Parathyroid adenoma (tissue), 2 donors: ENCODE measurements at regions not wholly inside any gene's neighbourhood (a gene's known extent, or its start where the extent isn't known, plus 50 kb on each side); places are given as distances from the start of the nearest gene placed in this dataset.

Experiments used
- H2AFZ ChIP-seq: fragments of 300-600 bp; sonication (generic); one replicate; pipeline ENCODE4 v1.7.0; 2017; ENCODE audit warnings: antibody characterized with exemption, mild to moderate bottlenecking
- H3K27ac ChIP-seq: fragments of 300-600 bp; sonication (generic); one replicate; pipeline ENCODE4 v1.7.0; 2017
- H3K27me3 ChIP-seq: fragments of 300-600 bp; sonication (generic); one replicate; pipeline ENCODE4 v1.7.0; 2017; ENCODE audit warnings: low read length; ENCODE audit not compliant: control insufficient read depth, insufficient read depth
- H3K36me3 ChIP-seq: fragments of 300-600 bp; sonication (generic); one replicate; pipeline ENCODE4 v1.7.0; 2017; ENCODE audit warnings: low read length; ENCODE audit not compliant: control insufficient read depth, insufficient read depth
- H3K4me1 ChIP-seq: fragments of 300-600 bp; sonication (generic); one replicate; pipeline ENCODE4 v1.7.0; 2017; ENCODE audit warnings: control low read depth
- H3K4me2 ChIP-seq: fragments of 300-600 bp; sonication (generic); one replicate; pipeline ENCODE4 v1.7.0; 2017; ENCODE audit warnings: low read length
- H3K4me3 ChIP-seq: fragments of 300-600 bp; sonication (generic); one replicate; pipeline ENCODE4 v1.7.0; 2017; ENCODE audit warnings: low read depth, low read length
- H3K79me2 ChIP-seq: fragments of 300-600 bp; sonication (generic); one replicate; pipeline ENCODE4 v1.7.0; 2017; ENCODE audit warnings: control low read depth
- H3K9ac ChIP-seq: fragments of 300-600 bp; sonication (generic); one replicate; pipeline ENCODE4 v1.7.0; 2017; ENCODE audit warnings: mild to moderate bottlenecking
- H3K9me3 ChIP-seq: fragments of 300-600 bp; sonication (generic); one replicate; pipeline ENCODE4 v1.7.0; 2017; ENCODE audit warnings: low read length; ENCODE audit not compliant: control insufficient read depth
- CTCF ChIP-seq: fragments of 300-600 bp; sonication (generic); IDR thresholded peaks from one replicate; pipeline ENCODE4 v1.7.0; 2017; ENCODE audit warnings: antibody characterized with exemption, mild to moderate bottlenecking
- donor health status: primary hyperparathyroidism.

GRCh38 chr22:33111491-33111890, 53.3 kb upstream of the SYN3 start:
- no peaks in the 10 kb centered on the region for H3K36me3 ChIP-seq
- no peak overlapping the region for H3K4me3 ChIP-seq
- H3K27me3 ChIP-seq: no peaks in the 10 kb centered on the region
- H3K4me2 ChIP-seq: no peak overlapping the region
- H3K27ac ChIP-seq: no peak overlapping the region
- no peaks in the 10 kb centered on the region for H3K4me1 ChIP-seq
- no peak for TF ChIP-seq CTCF
- no peaks in the 10 kb centered on the region for H3K9me3 ChIP-seq
- no peak overlapping the region for H3K9ac ChIP-seq
- H3K79me2 ChIP-seq: no peaks in the 10 kb centered on the region
- no peak overlapping the region for H2AFZ ChIP-seq

GRCh38 chr22:33110562-33111163, 52.5 kb upstream of the SYN3 start:
- Histone ChIP-seq H3K4me1 (no peaks in the 10 kb centered on the region), H3K9me3 (no peaks in the 10 kb centered on the region), H3K4me3 (no peak overlapping the region), H3K4me2 (no peak overlapping the region), H3K36me3 (no peaks in the 10 kb centered on the region), H3K79me2 (no peaks in the 10 kb centered on the region), H2AFZ (no peak overlapping the region), H3K27me3 (no peaks in the 10 kb centered on the region), H3K27ac (no peak overlapping the region), H3K9ac (no peak overlapping the region)
- TF ChIP-seq CTCF: no peak

- Histone ChIP-seq H2AFZ (no peak overlapping the region), H3K4me3 (no peak overlapping the region)
Measured at GRCh38 chr22:33109514-33110430, 51.6 kb upstream of the SYN3 start.

GRCh38 chr22:33108037-33108436, 49.9 kb upstream of the SYN3 start:
- Histone ChIP-seq H3K79me2 (no peaks in the 10 kb centered on the region), H3K4me1 (no peaks in the 10 kb centered on the region), H3K27ac (no peak overlapping the region), H2AFZ (no peak overlapping the region), H3K9ac (no peak overlapping the region), H3K4me3 (no peak overlapping the region), H3K36me3 (no peaks in the 10 kb centered on the region), H3K4me2 (no peak overlapping the region), H3K27me3 (no peaks in the 10 kb centered on the region), H3K9me3 (no peaks in the 10 kb centered on the region)
- TF ChIP-seq CTCF: no peak

More at GRCh38 chr22:33109514-33110430, 51.6 kb upstream of the SYN3 start:
- no peaks in the 10 kb centered on the region for H3K9me3 ChIP-seq
- H3K36me3 ChIP-seq: no peaks in the 10 kb centered on the region
- H3K9ac ChIP-seq: no peak overlapping the region
- TF ChIP-seq CTCF: no peak
- no peak overlapping the region for H3K27ac ChIP-seq
- H3K27me3 ChIP-seq: no peaks in the 10 kb centered on the region
- no peak overlapping the region for H3K4me2 ChIP-seq
- no peaks in the 10 kb centered on the region for H3K4me1 ChIP-seq
- no peaks in the 10 kb centered on the region for H3K79me2 ChIP-seq
